GM23248 (cell line): ENCODE measurements at regions not wholly inside any gene's neighbourhood (a gene's known extent, or its start where the extent isn't known, plus 50 kb on each side); places are given as distances from the start of the nearest gene placed in this dataset.

ENCODE experiments used
- DNase-seq: peaks from one replicate; pipeline ENCODE4 v3.0.0-alpha.2; 2015
- H2AFZ ChIP-seq: fragments of 200-600 bp; sonication (generic); 2 replicates; pipeline ENCODE4 v1.6.1; 2016; ENCODE audit warnings: antibody characterized with exemption
- H3F3A ChIP-seq: fragments of 200-600 bp; sonication (generic); 2 replicates; pipeline ENCODE4 v1.6.1; 2016; ENCODE audit warnings: mild to moderate bottlenecking, antibody characterized with exemption, mixed run types; ENCODE audit not compliant: insufficient read depth
- H3K27ac ChIP-seq: fragments of 200-600 bp; sonication (generic); 2 replicates; pipeline ENCODE4 v1.5.1; 2016; ENCODE audit warnings: mild to moderate bottlenecking
- H3K27me3 ChIP-seq: fragments of 200-600 bp; sonication (generic); replicated peaks from 2 replicates; pipeline ENCODE4 v1.6.1; 2016; ENCODE audit warnings: mild to moderate bottlenecking; ENCODE audit not compliant: insufficient read depth
- H3K36me3 ChIP-seq: fragments of 200-600 bp; sonication (generic); 2 replicates; pipeline ENCODE4 v1.6.1; 2016; ENCODE audit warnings: low read depth, mild to moderate bottlenecking
- H3K4me1 ChIP-seq: fragments of 200-600 bp; sonication (generic); 2 replicates; pipeline ENCODE4 v1.6.1; 2016; ENCODE audit warnings: mild to moderate bottlenecking; ENCODE audit not compliant: insufficient read depth
- H3K4me2 ChIP-seq: fragments of 200-600 bp; sonication (generic); one replicate; pipeline ENCODE4 v1.6.1; 2016; ENCODE audit warnings: mild to moderate bottlenecking; ENCODE audit not compliant: unreplicated experiment
- H3K4me3 ChIP-seq: fragments of 200-600 bp; sonication (generic); 2 replicates; pipeline ENCODE4 v1.5.1; 2016; ENCODE audit warnings: mild to moderate bottlenecking
- H3K79me2 ChIP-seq: fragments of 200-600 bp; sonication (generic); 2 replicates; pipeline ENCODE4 v1.6.1; 2016; ENCODE audit warnings: mild to moderate bottlenecking; ENCODE audit not compliant: insufficient read depth
- H3K9ac ChIP-seq: fragments of 200-600 bp; sonication (generic); 2 replicates; pipeline ENCODE4 v1.6.1; 2016; ENCODE audit warnings: mild to moderate bottlenecking
- H3K9me2 ChIP-seq: fragments of 200-600 bp; sonication (generic); 2 replicates; pipeline ENCODE4 v1.6.1; 2016; ENCODE audit warnings: mixed run types, mild to moderate bottlenecking, moderate library complexity; ENCODE audit not compliant: insufficient read depth
- H3K9me3 ChIP-seq: fragments of 200-600 bp; sonication (generic); one replicate; pipeline ENCODE4 v1.6.1; 2017; ENCODE audit warnings: low read depth
- H4K20me1 ChIP-seq: fragments of 200-600 bp; sonication (generic); 2 replicates; pipeline ENCODE4 v1.6.0; 2016; ENCODE audit not compliant: insufficient read depth
- EZH2 ChIP-seq: fragments of 200-600 bp; sonication (generic); IDR thresholded peaks from 2 replicates; pipeline ENCODE4 v1.6.1; 2018; ENCODE audit warnings: antibody characterized with exemption, mild to moderate bottlenecking; ENCODE audit not compliant: insufficient read depth, poor library complexity, severe bottlenecking
- EZH2phosphoT487 ChIP-seq: fragments of 200-600 bp; sonication (generic); IDR thresholded peaks from 2 replicates; pipeline ENCODE4 v1.6.1; 2018; ENCODE audit warnings: antibody characterized with exemption, moderate library complexity, mild to moderate bottlenecking, low read depth; ENCODE audit not compliant: insufficient read depth
- WGBS, 2 experiments: methylation state at CpG; one replicate each; pipeline ENCODE4 v1.1.6; 2015 to 2017; ENCODE audit warnings: low lambda C conversion rate in 2 of 2, low coverage in 1 of 2; ENCODE audit errors: missing lambda C conversion rate in 2 of 2; 5-methylcytosine and 5-hydroxymethylcytosine counted together
- in situ Hi-C: fragments of 300-500 bp; cut with MboI; formaldehyde crosslinking; loops from 2 replicates; pipeline ENCODE4 v1.15.0; 2020

- H4K20me1 ChIP-seq = no peaks in the 10 kb centered on the region
- DNase-seq = no peak
- H3K9me2 ChIP-seq = no peaks in the 10 kb centered on the region
- no peaks in the 10 kb centered on the region for H3F3A ChIP-seq
- H3K9me3 ChIP-seq = no peaks in the 10 kb centered on the region
- H3K9ac ChIP-seq = no peak overlapping the region
- H2AFZ ChIP-seq = no peak overlapping the region
- no peaks in the 10 kb centered on the region for H3K27me3 ChIP-seq
- H3K79me2 ChIP-seq = no peaks in the 10 kb centered on the region
- no peaks in the 10 kb centered on the region for H3K36me3 ChIP-seq
- no peak overlapping the region for H3K4me3 ChIP-seq
- TF ChIP-seq EZH2phosphoT487 = no peak
- TF ChIP-seq EZH2 = no peak
- H3K27ac ChIP-seq = no peak overlapping the region
- no peaks in the 10 kb centered on the region for H3K4me1 ChIP-seq
- 0 to 10% methylated on average over 1 of the region's 1 CpG for WGBS, 2 experiments
- in situ Hi-C loops = no loop called here
- no peak overlapping the region for H3K4me2 ChIP-seq
Measured at GRCh38 chr6:40171343-40171742, 237.1 kb upstream of the MOCS1 start.

- in situ Hi-C loops = no loop called here
Measured at GRCh38 chr6:40170856-40171255, 236.6 kb upstream of the MOCS1 start.

GRCh38 chr6:40169878-40170277 is 235.6 kb upstream of the MOCS1 start:
- H3K27ac ChIP-seq = no peak overlapping the region
- H3K36me3 ChIP-seq = no peaks in the 10 kb centered on the region
- H3K4me1 ChIP-seq = no peaks in the 10 kb centered on the region
- 21 to 25% methylated on average over 7 of the region's 7 CpGs for WGBS, 2 experiments
- no peak overlapping the region for H3K4me3 ChIP-seq
- H3F3A ChIP-seq = no peaks in the 10 kb centered on the region
- no peaks in the 10 kb centered on the region for H3K79me2 ChIP-seq
- no peaks in the 10 kb centered on the region for H3K9me3 ChIP-seq
- in situ Hi-C loops = no loop called here
- H2AFZ ChIP-seq = no peak overlapping the region
- no peak overlapping the region for H3K9ac ChIP-seq
- no peak for DNase-seq
- no peaks in the 10 kb centered on the region for H3K9me2 ChIP-seq
- H3K27me3 ChIP-seq = no peaks in the 10 kb centered on the region
- no peaks in the 10 kb centered on the region for H4K20me1 ChIP-seq
- TF ChIP-seq EZH2phosphoT487 (no peak), EZH2 (no peak)
- no peak overlapping the region for H3K4me2 ChIP-seq

More at GRCh38 chr6:40170856-40171255, 236.6 kb upstream of the MOCS1 start:
- no peaks in the 10 kb centered on the region for H3K9me2 ChIP-seq
- H3F3A ChIP-seq = no peaks in the 10 kb centered on the region
- H3K4me2 ChIP-seq = no peak overlapping the region
- TF ChIP-seq EZH2phosphoT487 (no peak), EZH2 (no peak)
- no peak overlapping the region for H2AFZ ChIP-seq
- no peaks in the 10 kb centered on the region for H3K9me3 ChIP-seq
- no peak for DNase-seq
- no peaks in the 10 kb centered on the region for H3K27me3 ChIP-seq
- no peaks in the 10 kb centered on the region for H3K79me2 ChIP-seq
- H3K9ac ChIP-seq = no peak overlapping the region
- no peaks in the 10 kb centered on the region for H4K20me1 ChIP-seq
- WGBS, 2 experiments = 4 to 5% methylated on average over 2 of the region's 2 CpGs
- H3K27ac ChIP-seq = no peak overlapping the region
- no peaks in the 10 kb centered on the region for H3K4me1 ChIP-seq
- H3K36me3 ChIP-seq = no peaks in the 10 kb centered on the region
- H3K4me3 ChIP-seq = no peak overlapping the region

GRCh38 chr6:40166963-40167362 is 232.7 kb upstream of the MOCS1 start:
- no peak for DNase-seq
- no peaks in the 10 kb centered on the region for H3K27me3 ChIP-seq
- no peak overlapping the region for H3K27ac ChIP-seq
- no peaks in the 10 kb centered on the region for H3K79me2 ChIP-seq
- H3K9ac ChIP-seq = no peak overlapping the region
- no peaks in the 10 kb centered on the region for H3K4me1 ChIP-seq
- no peak overlapping the region for H3K4me3 ChIP-seq
- no peaks in the 10 kb centered on the region for H4K20me1 ChIP-seq
- H3K9me3 ChIP-seq = no peaks in the 10 kb centered on the region
- no peak overlapping the region for H3K4me2 ChIP-seq
- H3K36me3 ChIP-seq = no peaks in the 10 kb centered on the region
- H3K9me2 ChIP-seq = no peaks in the 10 kb centered on the region
- in situ Hi-C loops = no loop called here
- no peaks in the 10 kb centered on the region for H3F3A ChIP-seq
- TF ChIP-seq EZH2 = no peak
- no peak for TF ChIP-seq EZH2phosphoT487
- no peak overlapping the region for H2AFZ ChIP-seq

GRCh38 chr6:40165036-40165709 is 230.9 kb upstream of the MOCS1 start:
- H2AFZ ChIP-seq = no peak overlapping the region
- H3K9me3 ChIP-seq = no peaks in the 10 kb centered on the region
- no peaks in the 10 kb centered on the region for H3K79me2 ChIP-seq
- no peaks in the 10 kb centered on the region for H3F3A ChIP-seq
- TF ChIP-seq EZH2phosphoT487 (no peak), EZH2 (no peak)
- no peaks in the 10 kb centered on the region for H4K20me1 ChIP-seq
- H3K27ac ChIP-seq = no peak overlapping the region
- in situ Hi-C loops = no loop called here
- no peak for DNase-seq
- no peaks in the 10 kb centered on the region for H3K4me1 ChIP-seq
- no peak overlapping the region for H3K4me3 ChIP-seq
- H3K27me3 ChIP-seq = no peaks in the 10 kb centered on the region
- no peak overlapping the region for H3K9ac ChIP-seq
- no peak overlapping the region for H3K4me2 ChIP-seq
- no peaks in the 10 kb centered on the region for H3K36me3 ChIP-seq
- no peaks in the 10 kb centered on the region for H3K9me2 ChIP-seq
- 42 to 52% methylated on average over 7 of the region's 7 CpGs for WGBS, 2 experiments
